SH-SY5Y (cell line): ENCODE measurements at regions not wholly inside any gene's neighbourhood (a gene's known extent, or its start where the extent isn't known, plus 50 kb on each side); places are given as distances from the start of the nearest gene placed in this dataset.

ENCODE experiments used
- GATA2 ChIP-seq: IDR thresholded peaks from 2 replicates; pipeline ENCODE4 v1.6.1; 2011; ENCODE audit warnings: mild to moderate bottlenecking, low read depth, low read length
- GATA3 ChIP-seq: IDR thresholded peaks from 2 replicates; pipeline ENCODE4 v1.6.1; 2011; ENCODE audit warnings: low read depth, mild to moderate bottlenecking, low read length, moderate library complexity

DNA sequence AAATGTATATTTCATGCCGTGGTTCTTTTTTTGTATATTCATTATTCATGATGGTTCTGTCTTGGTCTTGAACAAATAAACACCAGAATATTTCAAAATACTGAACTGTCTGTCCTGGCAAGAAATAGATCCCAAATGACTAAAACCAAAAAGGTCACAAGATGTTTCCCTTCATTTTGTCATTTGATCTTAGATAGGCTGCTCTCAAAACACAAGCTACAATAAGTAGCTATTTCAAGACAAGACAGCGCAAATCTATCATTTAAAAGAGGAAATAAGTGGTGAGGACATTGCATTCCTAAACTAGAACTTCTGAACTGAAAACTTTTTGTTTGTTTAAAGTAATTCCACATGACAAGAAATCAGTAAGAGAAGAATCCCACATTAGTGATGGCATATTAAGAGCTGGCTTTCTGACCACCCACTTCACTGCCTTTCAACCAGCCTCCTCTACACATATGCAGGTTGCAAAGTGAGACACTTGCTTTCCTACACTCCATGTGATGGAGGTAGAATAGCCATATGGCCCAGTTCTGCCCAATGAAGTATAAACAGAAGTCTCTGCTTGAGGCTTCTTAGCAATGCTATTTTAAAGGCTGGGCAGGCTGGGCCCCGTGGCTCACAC, 54.4 kb upstream of the CCDC28A start:
- TF ChIP-seq GATA2 = no peak
- no peak for TF ChIP-seq GATA3
